Inflammatory macrophage (primary cell): ENCODE measurements at regions not wholly inside any gene's neighbourhood (a gene's known extent, or its start where the extent isn't known, plus 50 kb on each side); places are given as distances from the start of the nearest gene placed in this dataset.
A peak's percentile ranks its signal among the peaks of the same experiment; 100 is the strongest.
"Not testable (repeated sequence)": the region's sequence is repeated elsewhere in the genome, so short reads cannot be mapped to it uniquely, and the experiment has no call there.

Experiments
- DNase-seq, 2 donors: peaks; one replicate each; pipeline ENCODE4 v3.0.0-alpha.2; 2020 to 2022

DNA sequence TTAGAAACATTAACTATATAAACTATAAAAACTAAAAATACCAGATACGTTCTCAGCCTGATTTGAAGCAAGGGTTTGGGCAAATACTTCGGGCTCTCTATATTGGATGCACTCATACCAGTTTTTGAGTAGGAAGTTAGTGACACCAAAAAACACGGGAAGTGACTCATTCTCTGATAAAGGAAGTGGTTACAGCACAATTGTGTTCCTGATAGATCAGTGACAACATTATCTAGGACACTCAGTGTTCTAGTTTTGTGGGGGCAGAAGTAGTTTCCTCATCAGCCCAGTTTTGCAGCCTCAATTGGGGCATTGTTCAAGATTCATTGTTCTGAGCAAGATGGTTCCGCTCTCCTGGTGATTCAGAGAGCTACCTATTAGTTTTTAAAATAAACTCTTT lies 469.6 kb upstream of the DPPA4 start:
- peak; percentile 74 to 83 for DNase-seq

DNA sequence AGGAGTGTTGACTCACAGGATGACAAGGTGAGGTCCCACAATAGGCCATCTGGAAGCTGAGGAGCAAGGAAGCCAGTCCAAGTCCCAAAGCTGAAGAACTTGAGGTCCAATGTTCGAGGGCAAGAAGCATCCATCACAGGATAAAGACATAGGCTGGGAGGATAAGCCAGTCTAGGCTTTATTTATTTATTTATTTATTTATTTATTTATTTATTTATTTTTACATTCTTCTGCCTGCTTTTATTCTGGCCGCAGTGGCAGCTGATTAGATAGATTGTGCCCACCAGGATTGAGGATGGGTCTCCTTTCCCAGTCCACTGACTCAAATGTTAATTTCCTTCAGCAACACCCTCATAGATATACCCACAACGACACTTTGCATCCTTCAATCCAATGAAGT lies 472.2 kb upstream of the DPPA4 start:
- no peak for DNase-seq

- no peak for DNase-seq
These were observed 480.7 kb upstream of the DPPA4 start for GRCh38 chr3:109818081-109818480.

GRCh38 chr3:109819734-109820133 lies 482.4 kb upstream of the DPPA4 start:
- DNase-seq = no peak

GRCh38 chr3:109825971-109826810 lies 488.8 kb upstream of the DPPA4 start:
- no peak for DNase-seq

DNA sequence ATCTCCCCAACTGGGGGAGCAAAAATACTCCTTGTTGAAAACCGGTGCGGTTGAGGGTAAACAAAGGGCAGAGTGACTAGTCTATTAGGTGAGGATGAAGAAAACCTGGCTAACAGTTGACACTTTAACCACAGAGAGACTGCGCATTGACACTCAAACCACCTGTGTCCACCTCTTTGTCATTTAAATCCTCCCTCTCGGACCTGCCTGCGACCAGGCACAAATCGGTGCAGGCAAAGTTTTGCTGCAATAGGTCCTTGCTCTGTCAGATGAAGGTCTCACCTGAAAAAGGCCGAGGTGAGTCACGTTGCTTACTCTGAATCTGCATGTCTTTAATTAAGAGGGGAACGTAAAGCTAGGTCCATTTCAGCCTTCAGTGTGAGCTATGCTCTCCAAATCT lies 494.1 kb upstream of the DPPA4 start:
- DNase-seq = no peak

DNA sequence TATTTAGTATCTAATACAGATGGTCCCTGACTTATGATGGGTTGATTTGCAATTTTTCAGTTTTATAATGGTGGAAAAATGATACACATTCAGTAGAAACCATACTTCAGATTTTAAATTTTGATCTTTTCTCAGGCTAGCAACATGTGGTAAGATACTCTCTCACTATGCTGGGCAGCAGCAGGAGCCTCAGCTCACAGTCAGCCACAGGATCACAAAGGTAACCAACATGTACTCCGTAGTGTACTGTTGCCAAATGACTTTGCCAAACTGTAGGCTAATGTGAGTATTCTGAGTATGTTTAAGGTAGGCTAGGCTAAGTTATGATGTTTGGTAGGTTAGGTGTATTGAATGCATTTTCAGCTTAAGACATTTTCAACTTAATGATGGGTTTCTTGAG lies 498.6 kb upstream of the DPPA4 start:
- no peak for DNase-seq

- DNase-seq = no peak
These were observed 514.5 kb upstream of the DPPA4 start for GRCh38 chr3:109851854-109852253.

GRCh38 chr3:109852283-109852682 lies 514.9 kb upstream of the DPPA4 start:
- no peak for DNase-seq

DNA sequence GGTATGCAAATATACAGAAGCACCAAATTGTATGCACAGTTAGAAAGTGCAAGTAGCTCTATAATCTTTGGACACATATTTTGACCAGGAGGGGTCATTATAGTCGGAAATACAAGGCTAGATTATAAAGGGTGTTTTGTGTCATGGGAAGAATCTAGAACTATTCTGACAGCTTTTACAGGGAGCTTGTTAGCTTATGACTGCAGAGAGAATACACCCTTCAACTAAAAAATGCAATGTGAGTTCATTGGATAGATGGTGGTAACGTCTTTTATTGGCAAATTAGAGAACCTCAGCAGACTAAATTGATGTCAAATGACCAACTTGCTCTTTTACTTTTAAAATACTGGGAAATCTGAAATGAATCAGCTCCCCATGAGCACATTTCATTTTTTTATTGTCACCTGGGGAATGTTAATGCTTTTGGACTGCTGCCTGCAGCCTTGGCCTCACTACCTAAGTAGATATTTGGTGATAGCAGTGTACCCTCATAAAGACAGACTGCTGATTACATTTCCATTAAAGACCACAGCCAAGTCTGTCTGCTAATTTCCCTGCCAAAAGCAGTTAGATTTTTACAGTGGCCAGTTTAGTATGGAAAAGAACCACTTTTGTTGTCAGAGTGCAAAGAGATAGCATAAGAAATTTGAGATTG lies 515.9 kb upstream of the DPPA4 start:
- no peak for DNase-seq

- DNase-seq = no peak
These were observed 526.4 kb upstream of the DPPA4 start for GRCh38 chr3:109863701-109864100.

GRCh38 chr3:109864452-109864851 lies 527.1 kb upstream of the DPPA4 start:
- DNase-seq = no peak

- no peak for DNase-seq
These were observed 532.2 kb upstream of the DPPA4 start for GRCh38 chr3:109869586-109869985.

DNA sequence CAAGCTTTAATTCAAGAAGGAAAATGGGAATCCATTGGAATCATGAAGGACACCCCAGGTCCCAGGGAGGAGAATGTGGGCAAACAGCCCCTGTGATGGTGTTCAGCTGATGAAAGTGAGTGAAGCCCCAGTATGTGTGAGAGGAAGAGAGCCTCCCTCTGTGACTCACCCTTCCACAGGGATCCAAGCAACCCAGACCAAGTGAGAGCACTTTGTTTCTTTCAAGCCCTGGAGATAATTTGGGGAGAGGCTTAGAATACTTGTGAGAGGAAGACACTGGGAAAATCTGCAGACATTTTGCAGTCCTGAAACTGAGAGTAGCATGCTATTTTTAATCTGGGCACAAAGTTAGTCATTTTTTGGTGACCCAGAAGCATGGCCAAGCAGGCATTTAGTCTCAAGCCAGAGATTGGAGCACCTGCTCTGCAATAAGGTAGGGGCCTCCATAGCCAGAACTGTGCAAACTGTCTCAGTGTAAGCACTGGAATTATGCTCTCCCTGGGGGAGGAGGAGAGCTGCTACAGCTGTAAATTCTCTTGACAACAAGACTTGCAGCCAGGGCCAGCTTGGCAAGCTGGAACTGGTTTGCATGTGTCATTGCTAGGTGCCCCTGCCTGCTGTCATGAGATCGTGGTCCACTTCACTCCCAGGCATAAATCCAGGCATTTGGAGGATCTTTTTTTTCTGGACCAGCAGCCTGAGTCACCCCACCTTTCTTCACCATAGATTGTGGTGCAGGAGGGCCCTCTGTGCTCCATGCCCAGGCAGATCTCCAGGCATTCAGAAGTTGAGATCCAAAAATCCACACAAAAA lies 537.8 kb upstream of the DPPA4 start:
- no peak for DNase-seq

GRCh38 chr3:109877616-109878015 lies 540.3 kb upstream of the DPPA4 start:
- not testable (repeated sequence) for DNase-seq

GRCh38 chr3:109882144-109882543 lies 544.8 kb upstream of the DPPA4 start:
- DNase-seq = no peak

DNA sequence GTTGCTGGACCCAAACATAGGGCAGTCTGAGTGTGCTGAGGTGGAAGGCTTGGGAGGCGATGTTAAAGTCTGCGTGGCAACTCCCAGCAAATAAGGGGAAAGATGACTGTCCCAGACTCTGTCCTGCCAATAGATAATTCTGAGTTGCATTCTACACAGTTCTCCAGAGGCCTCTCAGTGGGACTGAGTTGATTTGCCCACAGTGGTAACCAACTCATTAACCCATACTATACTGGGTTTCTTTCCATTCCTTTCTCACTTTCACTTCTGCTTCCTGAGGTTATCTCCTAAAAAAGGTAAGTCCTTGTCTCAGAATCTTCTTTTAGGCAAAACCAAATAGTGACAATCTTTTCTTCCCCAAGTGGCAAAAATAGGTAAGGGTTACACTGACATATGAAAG lies 549.9 kb upstream of the DPPA4 start:
- DNase-seq = no peak

DNA sequence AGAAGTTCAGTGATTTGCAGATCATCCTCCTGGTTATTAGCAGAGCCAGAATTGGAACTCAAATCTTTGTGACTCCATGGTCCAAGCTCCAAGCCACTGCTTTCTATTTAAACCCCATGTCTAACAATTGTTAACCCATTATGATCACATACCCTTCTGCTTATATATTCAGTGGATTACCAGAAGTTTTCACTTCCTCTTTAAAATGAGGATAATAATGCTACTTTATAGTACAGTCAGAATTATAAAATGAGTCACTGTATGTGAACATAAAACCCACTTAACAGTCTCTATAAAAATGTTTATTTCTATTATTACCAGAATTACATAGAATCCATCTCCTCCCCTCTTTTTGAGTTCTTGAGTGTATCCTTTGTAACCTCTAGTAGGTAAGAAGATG lies 550.7 kb upstream of the DPPA4 start:
- DNase-seq = no peak

- no peak for DNase-seq
These were observed 560.4 kb upstream of the DPPA4 start for GRCh38 chr3:109897734-109898133.

DNA sequence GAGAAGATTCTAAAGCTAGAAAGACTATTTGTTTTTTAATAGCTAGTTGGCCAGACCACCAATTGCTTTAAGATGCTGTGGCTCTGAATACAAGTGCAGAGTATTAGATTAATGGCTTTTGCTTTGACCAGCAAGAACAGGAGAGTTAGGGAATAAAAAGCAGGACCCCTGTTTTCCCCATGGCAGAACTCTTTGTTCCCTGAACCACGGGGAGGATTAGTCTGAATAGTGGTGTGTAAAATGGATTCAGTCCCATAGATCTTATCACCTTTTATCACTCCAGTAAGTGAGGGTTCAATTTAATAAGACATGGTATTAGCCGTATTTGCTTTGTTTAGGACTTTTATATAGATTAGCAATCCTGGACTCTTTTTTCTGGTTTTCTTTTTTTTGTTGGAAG lies 562.6 kb upstream of the DPPA4 start:
- no peak for DNase-seq

DNA sequence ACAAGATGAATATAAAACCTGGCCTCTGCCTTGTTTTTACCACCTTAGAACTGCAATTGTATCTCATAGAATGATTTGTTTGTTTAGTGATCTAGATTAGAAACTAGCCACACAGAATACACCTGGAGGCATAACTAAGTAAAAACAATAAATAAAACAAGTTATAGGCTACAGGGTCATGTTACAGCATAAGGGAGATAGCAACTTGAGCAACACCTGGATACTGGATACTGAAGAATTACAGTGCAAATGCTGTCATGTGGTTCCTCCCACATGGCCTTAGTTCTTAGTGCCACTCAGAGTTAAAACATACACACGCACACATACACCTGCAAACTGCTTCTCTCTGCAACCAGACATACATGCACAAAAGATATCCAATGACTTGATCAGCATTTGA lies 563.4 kb upstream of the DPPA4 start:
- no peak for DNase-seq

DNA sequence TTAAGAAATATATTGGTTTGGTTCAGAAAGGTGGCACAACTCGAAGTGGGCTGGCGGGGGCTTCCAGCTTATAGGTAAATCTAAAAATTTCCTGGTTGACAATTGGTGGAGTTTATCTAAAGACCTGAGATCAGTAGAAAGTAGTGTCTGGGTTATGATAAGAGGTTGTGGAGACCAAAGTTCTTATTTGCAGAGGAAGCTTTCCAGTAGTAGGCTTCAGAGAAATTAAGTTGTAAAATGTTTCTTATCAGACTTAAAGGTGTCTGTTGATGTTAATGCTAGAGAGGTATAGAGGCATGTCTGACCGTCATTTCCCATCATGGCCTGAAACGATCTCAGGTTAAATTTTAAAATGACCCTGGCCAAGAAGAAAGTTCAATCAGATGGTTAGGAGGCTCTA lies 565.2 kb upstream of the DPPA4 start:
- DNase-seq = no peak

- no peak for DNase-seq
These were observed 565.8 kb upstream of the DPPA4 start for GRCh38 chr3:109903100-109903499.

- DNase-seq = no peak
These were observed 573.4 kb upstream of the DPPA4 start for GRCh38 chr3:109910772-109911171.
